ENCODE measurements at regions not wholly inside any gene's neighbourhood (a gene's known extent, or its start where the extent isn't known, plus 50 kb on each side); places are given as distances from the start of the nearest gene placed in this dataset.

DNA sequence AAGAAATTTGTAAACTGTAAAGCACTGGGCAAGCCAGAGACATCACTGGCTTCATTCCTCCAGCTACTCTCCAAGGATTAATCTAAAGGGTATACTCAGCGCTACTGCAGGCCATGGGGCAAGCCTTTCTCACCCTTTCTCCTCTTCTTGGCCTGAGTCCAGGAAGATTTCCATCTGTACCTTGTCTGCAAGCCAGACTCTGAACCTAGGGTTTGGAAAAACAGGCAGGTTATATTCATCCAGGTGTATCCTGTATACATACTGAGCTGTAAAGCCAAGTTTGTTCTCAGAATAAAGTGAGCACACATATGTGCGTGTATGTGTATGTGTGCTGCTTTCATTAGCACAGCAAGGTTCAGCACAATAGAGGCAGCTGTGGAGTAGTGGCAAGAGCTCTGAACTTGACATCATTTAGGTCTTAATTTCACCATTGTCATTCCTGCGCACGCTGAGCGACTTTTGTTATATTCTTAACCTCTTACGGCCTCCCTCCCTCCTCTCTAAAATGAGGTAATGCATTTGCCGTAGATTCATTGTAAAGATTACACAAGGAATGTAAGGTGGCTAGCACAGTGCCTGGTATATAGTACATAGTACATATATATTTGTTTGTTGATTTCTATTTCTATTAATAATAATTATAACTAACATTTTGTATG is 128.1 kb upstream of the JUN start:
- TF ChIP-seq, protein P1, sequence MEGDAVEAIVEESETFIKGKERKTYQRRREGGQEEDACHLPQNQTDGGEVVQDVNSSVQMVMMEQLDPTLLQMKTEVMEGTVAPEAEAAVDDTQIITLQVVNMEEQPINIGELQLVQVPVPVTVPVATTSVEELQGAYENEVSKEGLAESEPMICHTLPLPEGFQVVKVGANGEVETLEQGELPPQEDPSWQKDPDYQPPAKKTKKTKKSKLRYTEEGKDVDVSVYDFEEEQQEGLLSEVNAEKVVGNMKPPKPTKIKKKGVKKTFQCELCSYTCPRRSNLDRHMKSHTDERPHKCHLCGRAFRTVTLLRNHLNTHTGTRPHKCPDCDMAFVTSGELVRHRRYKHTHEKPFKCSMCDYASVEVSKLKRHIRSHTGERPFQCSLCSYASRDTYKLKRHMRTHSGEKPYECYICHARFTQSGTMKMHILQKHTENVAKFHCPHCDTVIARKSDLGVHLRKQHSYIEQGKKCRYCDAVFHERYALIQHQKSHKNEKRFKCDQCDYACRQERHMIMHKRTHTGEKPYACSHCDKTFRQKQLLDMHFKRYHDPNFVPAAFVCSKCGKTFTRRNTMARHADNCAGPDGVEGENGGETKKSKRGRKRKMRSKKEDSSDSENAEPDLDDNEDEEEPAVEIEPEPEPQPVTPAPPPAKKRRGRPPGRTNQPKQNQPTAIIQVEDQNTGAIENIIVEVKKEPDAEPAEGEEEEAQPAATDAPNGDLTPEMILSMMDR (IDR thresholded peaks at IDR 0.05), result no peak
- TF ChIP-seq POLR2A (IDR thresholded peaks at IDR 0.05), result no peak
